Type B pancreatic cell (in vitro differentiated cells): ENCODE measurements at regions not wholly inside any gene's neighbourhood (a gene's known extent, or its start where the extent isn't known, plus 50 kb on each side); places are given as distances from the start of the nearest gene placed in this dataset.

Experiments used
- DNase-seq: peaks from one replicate; pipeline ENCODE4 v3.0.0; 2021; ENCODE audit warnings: mixed read lengths; ENCODE audit not compliant: unreplicated experiment; ENCODE audit errors: extremely low spot score
- H3K27ac Mint-ChIP-seq: 2 replicates; pipeline ENCODE4 v1.8.0; 2021; ENCODE audit warnings: mild to moderate bottlenecking, mixed read lengths
- H3K27me3 Mint-ChIP-seq: 2 replicates; pipeline ENCODE4 v1.8.0; 2021; ENCODE audit warnings: mixed read lengths
- H3K36me3 Mint-ChIP-seq: 2 replicates; pipeline ENCODE4 v1.8.0; 2021; ENCODE audit warnings: mixed read lengths
- H3K4me1 Mint-ChIP-seq: one replicate; pipeline ENCODE4 v1.8.0; 2021; ENCODE audit warnings: mixed read lengths; ENCODE audit not compliant: unreplicated experiment
- H3K4me3 Mint-ChIP-seq: 2 replicates; pipeline ENCODE4 v1.8.0; 2021; ENCODE audit warnings: mild to moderate bottlenecking, mixed read lengths
- H3K9me3 Mint-ChIP-seq: 2 replicates; pipeline ENCODE4 v1.8.0; 2021; ENCODE audit warnings: mixed read lengths
- TF ChIP-seq, protein P1 (sequence below): fragments of 200-600 bp; sonication (generic); conservative IDR thresholded peaks from 2 replicates; pipeline ENCODE4 v1.5.0; 2021; ENCODE audit warnings: antibody characterized with exemption, mild to moderate bottlenecking

- no peak overlapping the region for H3K27ac Mint-ChIP-seq
- TF ChIP-seq, protein P1, sequence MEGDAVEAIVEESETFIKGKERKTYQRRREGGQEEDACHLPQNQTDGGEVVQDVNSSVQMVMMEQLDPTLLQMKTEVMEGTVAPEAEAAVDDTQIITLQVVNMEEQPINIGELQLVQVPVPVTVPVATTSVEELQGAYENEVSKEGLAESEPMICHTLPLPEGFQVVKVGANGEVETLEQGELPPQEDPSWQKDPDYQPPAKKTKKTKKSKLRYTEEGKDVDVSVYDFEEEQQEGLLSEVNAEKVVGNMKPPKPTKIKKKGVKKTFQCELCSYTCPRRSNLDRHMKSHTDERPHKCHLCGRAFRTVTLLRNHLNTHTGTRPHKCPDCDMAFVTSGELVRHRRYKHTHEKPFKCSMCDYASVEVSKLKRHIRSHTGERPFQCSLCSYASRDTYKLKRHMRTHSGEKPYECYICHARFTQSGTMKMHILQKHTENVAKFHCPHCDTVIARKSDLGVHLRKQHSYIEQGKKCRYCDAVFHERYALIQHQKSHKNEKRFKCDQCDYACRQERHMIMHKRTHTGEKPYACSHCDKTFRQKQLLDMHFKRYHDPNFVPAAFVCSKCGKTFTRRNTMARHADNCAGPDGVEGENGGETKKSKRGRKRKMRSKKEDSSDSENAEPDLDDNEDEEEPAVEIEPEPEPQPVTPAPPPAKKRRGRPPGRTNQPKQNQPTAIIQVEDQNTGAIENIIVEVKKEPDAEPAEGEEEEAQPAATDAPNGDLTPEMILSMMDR: no peak
- no peak for DNase-seq
- H3K27me3 Mint-ChIP-seq: no peaks in the 10 kb centered on the region
- H3K4me3 Mint-ChIP-seq: no peak overlapping the region
- no peaks in the 10 kb centered on the region for H3K4me1 Mint-ChIP-seq
- H3K36me3 Mint-ChIP-seq: no peaks in the 10 kb centered on the region
- H3K9me3 Mint-ChIP-seq: no peaks in the 10 kb centered on the region
Measured at GRCh38 chr1:192418552-192419285, 101.9 kb downstream of the RGS21 start.

DNA sequence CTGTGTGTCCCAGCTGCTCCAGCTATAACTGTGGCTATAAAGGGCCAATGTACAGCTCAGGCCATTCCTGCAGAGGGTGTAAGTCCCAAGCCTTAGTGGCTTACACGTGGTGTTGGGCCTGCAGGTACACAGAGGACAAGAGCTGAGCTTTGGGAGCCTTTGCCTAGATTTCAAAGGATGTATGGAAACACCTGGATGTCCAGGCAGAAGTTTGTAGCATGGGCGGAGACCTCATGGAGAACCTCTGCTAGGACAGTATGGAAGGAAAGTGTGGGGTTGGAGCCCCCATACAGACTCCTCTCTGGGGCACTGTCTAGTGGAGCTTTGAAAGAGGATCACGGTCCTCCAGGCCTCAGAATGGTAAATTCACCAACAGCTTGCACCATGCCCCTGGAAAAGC lies 113.9 kb downstream of the RGS21 start:
- H3K9me3 Mint-ChIP-seq: peaks cover 8% of the 10 kb centered on the region
- no peak overlapping the region for H3K27ac Mint-ChIP-seq
- H3K36me3 Mint-ChIP-seq: no peaks in the 10 kb centered on the region
- TF ChIP-seq, protein P1: no peak
- H3K4me1 Mint-ChIP-seq: no peaks in the 10 kb centered on the region
- DNase-seq: no peak
- no peaks in the 10 kb centered on the region for H3K27me3 Mint-ChIP-seq
- no peak overlapping the region for H3K4me3 Mint-ChIP-seq

DNA sequence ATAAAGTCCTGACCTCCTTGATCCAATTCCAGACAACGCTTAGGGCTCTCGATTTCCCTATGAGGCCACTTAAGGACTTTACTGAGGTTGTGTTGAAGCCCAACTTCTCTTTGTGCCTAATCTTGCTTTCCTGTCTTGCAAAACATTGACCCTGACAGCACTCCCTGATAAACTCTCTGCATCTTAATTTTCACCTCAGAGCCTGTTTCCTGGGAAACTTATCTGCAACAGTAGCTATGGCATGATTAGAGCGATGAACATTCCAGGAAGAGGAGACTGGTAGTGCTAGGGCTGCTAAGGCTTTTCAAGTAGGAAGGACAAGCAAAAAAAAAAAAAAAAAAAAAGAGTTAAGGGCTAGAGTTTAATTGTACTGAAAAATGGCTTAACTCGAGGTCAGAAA lies 118.9 kb downstream of the RGS21 start:
- Mint-ChIP-seq H3K9me3 (no peaks in the 10 kb centered on the region), H3K4me3 (no peak overlapping the region), H3K27ac (no peak overlapping the region)

DNA sequence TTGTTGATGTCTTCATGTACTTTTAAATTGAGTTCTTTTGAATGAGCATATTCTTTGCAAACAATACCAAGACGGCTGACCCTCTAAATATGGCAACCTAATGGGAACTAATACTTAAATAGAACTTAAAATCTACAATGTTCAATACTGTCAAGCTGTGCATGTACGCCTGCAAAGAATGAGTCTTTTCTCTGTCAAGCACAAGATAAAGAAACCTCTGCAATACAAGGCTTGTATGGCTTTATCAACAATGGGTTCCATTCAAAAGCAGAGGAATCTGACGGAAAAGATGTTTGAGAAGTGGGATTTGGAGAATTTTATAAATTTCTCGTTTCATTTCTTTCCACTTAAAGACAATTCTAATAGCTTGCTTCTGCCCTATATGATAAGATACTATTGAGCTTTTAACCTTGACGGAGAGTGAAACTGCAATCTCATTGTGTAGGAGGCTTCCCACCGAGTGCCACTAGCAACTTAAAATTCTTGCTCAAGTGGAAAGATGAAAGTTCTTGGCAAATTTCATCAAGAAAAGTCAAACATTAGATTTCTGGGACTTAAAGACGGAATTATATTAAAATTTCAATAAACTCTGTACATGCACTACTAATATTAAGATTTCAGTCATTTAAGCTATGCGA lies 119.8 kb downstream of the RGS21 start:
- H3K4me1 Mint-ChIP-seq: no peaks in the 10 kb centered on the region
- H3K27ac Mint-ChIP-seq: no peak overlapping the region
- no peaks in the 10 kb centered on the region for H3K9me3 Mint-ChIP-seq
- TF ChIP-seq, protein P1: no peak
- DNase-seq: no peak
- no peaks in the 10 kb centered on the region for H3K36me3 Mint-ChIP-seq
- H3K27me3 Mint-ChIP-seq: no peaks in the 10 kb centered on the region
- no peak overlapping the region for H3K4me3 Mint-ChIP-seq

More for the DNA sequence above, 118.9 kb downstream of the RGS21 start:
- DNase-seq: no peak
- H3K27me3 Mint-ChIP-seq: no peaks in the 10 kb centered on the region
- H3K36me3 Mint-ChIP-seq: no peaks in the 10 kb centered on the region
- TF ChIP-seq, protein P1: no peak
- H3K4me1 Mint-ChIP-seq: no peaks in the 10 kb centered on the region

DNA sequence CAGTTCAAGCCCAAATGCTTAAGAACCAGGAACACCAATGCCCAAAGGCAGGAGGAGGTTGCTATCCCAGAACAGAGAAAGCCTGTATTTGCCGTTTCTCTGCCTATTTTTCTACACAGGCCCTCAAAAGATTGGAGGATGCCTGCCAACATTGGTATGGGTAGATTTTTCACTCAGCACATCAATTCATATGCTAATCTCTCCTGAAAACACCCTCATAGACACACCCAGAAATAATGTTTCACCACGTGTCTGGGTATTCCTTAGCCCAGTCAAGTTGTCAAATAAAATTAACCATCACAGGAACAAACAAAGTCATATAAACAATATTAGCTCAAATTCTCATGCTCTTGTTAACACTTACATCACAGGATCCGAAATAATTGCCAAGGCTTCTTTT lies 121.9 kb downstream of the RGS21 start:
- Mint-ChIP-seq H3K4me3 (no peak overlapping the region), H3K36me3 (no peaks in the 10 kb centered on the region), H3K4me1 (no peaks in the 10 kb centered on the region), H3K27ac (no peak overlapping the region), H3K9me3 (no peaks in the 10 kb centered on the region), H3K27me3 (no peaks in the 10 kb centered on the region)
- DNase-seq: no peak
- TF ChIP-seq, protein P1: no peak
